PC-9 (cell line): ENCODE measurements at regions not wholly inside any gene's neighbourhood (a gene's known extent, or its start where the extent isn't known, plus 50 kb on each side); places are given as distances from the start of the nearest gene placed in this dataset.

Source experiments
- BruUV-seq: library from RNA; stranded (reverse); fragments of 400-500 nt; replicated peaks from 2 replicates; lab custom pipeline; 2021; lab: Mats Ljungman, UMichigan
- CTCF ChIA-PET: fragments of 300-600 bp; sonication (Branson Sonifier 250); formaldehyde crosslinking; loops from one replicate; lab custom pipeline; 2022; ENCODE audit warnings: antibody characterized with exemption; lab: Charles Lee
- POLR2A ChIA-PET: fragments of 300-600 bp; sonication (Branson Sonifier 250); formaldehyde crosslinking; loops from one replicate; lab custom pipeline; 2022; ENCODE audit warnings: antibody characterized with exemption; ENCODE audit not compliant: unreplicated experiment; lab: Charles Lee
- DNase-seq, 2 experiments: peaks; one replicate each; pipeline versions ENCODE4 v3.0.0 to v3.0.0-alpha.2; 2015 to 2022; ENCODE audit warnings: mixed read lengths in 1 of 2
- H2AFZ ChIP-seq: fragments of 200-600 bp; sonication (generic); 2 replicates; pipeline ENCODE4 v1.8.1; 2017; ENCODE audit warnings: antibody characterized with exemption
- H3F3A ChIP-seq: fragments of 200-600 bp; sonication (generic); 2 replicates; pipeline ENCODE4 v1.8.1; 2017; ENCODE audit warnings: antibody characterized with exemption, mild to moderate bottlenecking, low read depth; ENCODE audit not compliant: insufficient read depth
- H3K27ac ChIP-seq: fragments of 200-600 bp; sonication (generic); 2 replicates; pipeline ENCODE4 v1.6.1; 2016; ENCODE audit warnings: mixed run types
- H3K27me3 ChIP-seq: fragments of 200-600 bp; sonication (generic); 2 replicates; pipeline ENCODE4 v1.6.1; 2016; ENCODE audit warnings: low read depth, mixed run types; ENCODE audit not compliant: insufficient read depth
- H3K36me3 ChIP-seq: fragments of 200-600 bp; sonication (generic); 2 replicates; pipeline ENCODE4 v1.6.1; 2016; ENCODE audit warnings: low read depth, mixed run types
- H3K4me1 ChIP-seq: fragments of 200-600 bp; sonication (generic); replicated peaks from 2 replicates; pipeline ENCODE4 v1.6.1; 2016; ENCODE audit warnings: mixed run types; ENCODE audit not compliant: insufficient read depth
- H3K4me2 ChIP-seq: fragments of 200-600 bp; sonication (generic); 2 replicates; pipeline ENCODE4 v1.6.1; 2017; ENCODE audit warnings: mixed run types
- H3K4me3 ChIP-seq: fragments of 200-600 bp; sonication (generic); 2 replicates; pipeline ENCODE4 v1.6.1; 2016; ENCODE audit warnings: mixed run types
- H3K79me2 ChIP-seq: fragments of 200-600 bp; sonication (generic); 2 replicates; pipeline ENCODE4 v1.6.1; 2017; ENCODE audit warnings: low read depth, mixed run types
- H3K9me2 ChIP-seq: fragments of 200-600 bp; sonication (generic); 2 replicates; pipeline ENCODE4 v1.8.1; 2017; ENCODE audit warnings: mild to moderate bottlenecking; ENCODE audit not compliant: insufficient read depth
- H3K9me3 ChIP-seq: fragments of 200-600 bp; sonication (generic); 2 replicates; pipeline ENCODE4 v1.8.1; 2016; ENCODE audit warnings: low read depth; ENCODE audit not compliant: insufficient read depth
- H4K20me1 ChIP-seq: fragments of 200-600 bp; sonication (generic); 2 replicates; pipeline ENCODE4 v1.8.1; 2017; ENCODE audit not compliant: insufficient read depth
- CTCF ChIP-seq: fragments of 200-600 bp; sonication (generic); conservative IDR thresholded peaks from 2 replicates; pipeline ENCODE4 v1.6.1; 2017; ENCODE audit warnings: mixed run types, antibody characterized with exemption, mild to moderate bottlenecking, moderate library complexity
- EZH2 ChIP-seq: fragments of 200-600 bp; sonication (generic); IDR thresholded peaks from 2 replicates; pipeline ENCODE4 v1.8.0; 2017; ENCODE audit warnings: antibody characterized with exemption, low read depth
- intact Hi-C: fragments of 100-400 bp; cut with micrococcal nuclease; formaldehyde crosslinking; loops from one replicate; pipeline ENCODE4 v1.10.0; 2022; ENCODE audit not compliant: unreplicated experiment

GRCh38 chr2:160582490-160583145, 89.0 kb upstream of the RBMS1 start:
- intact Hi-C loops, result loop anchor here (1.0 to 2.0 kb wide), 2 partner anchors 66 to 388 kb away; no protein-coding TSS in a partner anchor
- H3K4me1 ChIP-seq, result peaks cover 7% of the 10 kb centered on the region
- H3K9me3 ChIP-seq, result no peaks in the 10 kb centered on the region
- H3F3A ChIP-seq, result no peaks in the 10 kb centered on the region
- no peaks in the 10 kb centered on the region for H3K36me3 ChIP-seq
- no peaks in the 10 kb centered on the region for H4K20me1 ChIP-seq
- peak; percentile 29 to 64 for DNase-seq
- BruUV-seq, result no TSS peak
- no peaks in the 10 kb centered on the region for H3K9me2 ChIP-seq
- CTCF ChIA-PET, result no interaction called here
- H3K79me2 ChIP-seq, result no peaks in the 10 kb centered on the region
- no peaks in the 10 kb centered on the region for H3K27me3 ChIP-seq
- H3K4me3 ChIP-seq, result no peak overlapping the region
- POLR2A ChIA-PET, result interaction anchor here (0.5 to 0.7 kb wide), 3 partner anchors 117 to 359 kb away, joined by 3 to 6 read pairs (median 5); no protein-coding TSS in a partner anchor
- TF ChIP-seq CTCF (no peak), EZH2 (no peak)
- 0 out of 2 replicates have a peak overlapping the region, but pooled peaks have one; percentile 1 for H3K4me2 ChIP-seq
- no peak overlapping the region for H2AFZ ChIP-seq
- H3K27ac ChIP-seq, result no peak overlapping the region

- Histone ChIP-seq H3F3A (no peaks in the 10 kb centered on the region), H3K9me2 (no peaks in the 10 kb centered on the region), H4K20me1 (no peaks in the 10 kb centered on the region), H2AFZ (no peak overlapping the region), H3K9me3 (no peaks in the 10 kb centered on the region), H3K4me3 (no peak overlapping the region), H3K4me2 (0 out of 2 replicates have a peak overlapping the region, but pooled peaks have one; percentile 1), H3K36me3 (no peaks in the 10 kb centered on the region), H3K27ac (no peak overlapping the region), H3K27me3 (no peaks in the 10 kb centered on the region), H3K79me2 (no peaks in the 10 kb centered on the region), H3K4me1 (peaks cover 7% of the 10 kb centered on the region)
- no TSS peak for BruUV-seq
- ChIA-PET CTCF (no interaction called here), POLR2A (interaction anchor here (0.5 to 0.7 kb wide), 3 partner anchors 117 to 359 kb away, joined by 3 to 6 read pairs (median 5); no protein-coding TSS in a partner anchor)
- peak; percentile 14 to 48 for DNase-seq
- intact Hi-C loops, result loop anchor here (1.0 to 2.0 kb wide), 2 partner anchors 66 to 387 kb away; no protein-coding TSS in a partner anchor
- TF ChIP-seq CTCF (no peak), EZH2 (no peak)
Measured at GRCh38 chr2:160583146-160583535, 89.5 kb upstream of the RBMS1 start.

GRCh38 chr2:160583813-160584537, 90.4 kb upstream of the RBMS1 start:
- no peak overlapping the region for H3K4me2 ChIP-seq
- POLR2A ChIA-PET, result no interaction called here
- TF ChIP-seq CTCF (no peak), EZH2 (no peak)
- CTCF ChIA-PET, result no interaction called here
- no peak overlapping the region for H2AFZ ChIP-seq
- H3K79me2 ChIP-seq, result no peaks in the 10 kb centered on the region
- H3K9me3 ChIP-seq, result no peaks in the 10 kb centered on the region
- no peaks in the 10 kb centered on the region for H4K20me1 ChIP-seq
- no peaks in the 10 kb centered on the region; the same call in 1 of the 2 replicates for H3F3A ChIP-seq
- no peak overlapping the region for H3K27ac ChIP-seq
- intact Hi-C loops, result loop anchor here (1.0 to 2.0 kb wide), 2 partner anchors 65 to 386 kb away; no protein-coding TSS in a partner anchor
- H3K9me2 ChIP-seq, result no peaks in the 10 kb centered on the region
- peaks cover 7% of the 10 kb centered on the region for H3K4me1 ChIP-seq
- H3K36me3 ChIP-seq, result no peaks in the 10 kb centered on the region
- no peaks in the 10 kb centered on the region for H3K27me3 ChIP-seq
- no peak overlapping the region for H3K4me3 ChIP-seq
- no TSS peak for BruUV-seq
- no peak for DNase-seq
